Peyer's patch (tissue), 4 donors: ENCODE measurements at regions not wholly inside any gene's neighbourhood (a gene's known extent, or its start where the extent isn't known, plus 50 kb on each side); places are given as distances from the start of the nearest gene placed in this dataset.

ENCODE experiments used
- DNase-seq, 3 donors: peaks; one replicate each; pipeline ENCODE4 v3.0.0-alpha.2; 2017 to 2019
- H3K27ac ChIP-seq, 4 donors: fragments of 200-600 bp; sonication (generic); one replicate each; pipeline ENCODE4 v1.5.1; 2016 to 2019
- H3K27me3 ChIP-seq, 2 donors: fragments of 200-600 bp; sonication (generic); one replicate each; pipeline ENCODE4 v1.5.1; 2019
- H3K36me3 ChIP-seq, 3 donors: fragments of 200-600 bp; sonication (generic); one replicate each; pipeline ENCODE4 v1.5.1; 2016 to 2019
- H3K4me1 ChIP-seq, 4 donors: fragments of 200-600 bp; sonication (generic); one replicate each; pipeline ENCODE4 v1.5.1; 2016 to 2019
- H3K4me3 ChIP-seq, 4 donors: fragments of 200-600 bp; sonication (generic); 1 replicate in 3 of 4; 2 replicates in 1 of 4; pipeline ENCODE4 v1.5.1; 2016 to 2019; ENCODE audit warnings: mild to moderate bottlenecking in 1 of 4
- H3K9me3 ChIP-seq, 4 donors: fragments of 200-600 bp; sonication (generic); one replicate each; pipeline ENCODE4 v1.5.1; 2016 to 2019; ENCODE audit warnings: mild to moderate bottlenecking in 1 of 4
- CTCF ChIP-seq, 6 experiments: fragments of 450-650 bp in 4 of 6; fragments of 200-600 bp in 2 of 6; sonication (generic) in 1 of 6; IDR thresholded peaks; one replicate each; pipeline ENCODE4 v1.5.1; 2017 to 2019; ENCODE audit warnings: antibody characterized with exemption in 6 of 6, mild to moderate bottlenecking in 3 of 6, moderate library complexity in 1 of 6
- POLR2A ChIP-seq, 2 donors: fragments of 450-650 bp; IDR thresholded peaks; one replicate each; pipeline ENCODE4 v1.5.1; 2017; ENCODE audit warnings: antibody characterized with exemption in 2 of 2, mild to moderate bottlenecking in 2 of 2, moderate library complexity in 2 of 2

GRCh38 chr10:91082447-91082846, 138.0 kb upstream of the PCGF5 start:
- Histone ChIP-seq H3K27me3 (no peaks in the 10 kb centered on the region), H3K36me3 (no peaks in the 10 kb centered on the region), H3K27ac (no peak overlapping the region), H3K4me3 (no peak overlapping the region), H3K4me1 (peaks cover 0 to 7% (median 0%) of the 10 kb centered on the region in 4 donors), H3K9me3 (no peaks in the 10 kb centered on the region)
- no peak for DNase-seq
- TF ChIP-seq CTCF (IDR thresholded peaks at IDR 0.05) (no peak), POLR2A (IDR thresholded peaks at IDR 0.05) (no peak)

DNA sequence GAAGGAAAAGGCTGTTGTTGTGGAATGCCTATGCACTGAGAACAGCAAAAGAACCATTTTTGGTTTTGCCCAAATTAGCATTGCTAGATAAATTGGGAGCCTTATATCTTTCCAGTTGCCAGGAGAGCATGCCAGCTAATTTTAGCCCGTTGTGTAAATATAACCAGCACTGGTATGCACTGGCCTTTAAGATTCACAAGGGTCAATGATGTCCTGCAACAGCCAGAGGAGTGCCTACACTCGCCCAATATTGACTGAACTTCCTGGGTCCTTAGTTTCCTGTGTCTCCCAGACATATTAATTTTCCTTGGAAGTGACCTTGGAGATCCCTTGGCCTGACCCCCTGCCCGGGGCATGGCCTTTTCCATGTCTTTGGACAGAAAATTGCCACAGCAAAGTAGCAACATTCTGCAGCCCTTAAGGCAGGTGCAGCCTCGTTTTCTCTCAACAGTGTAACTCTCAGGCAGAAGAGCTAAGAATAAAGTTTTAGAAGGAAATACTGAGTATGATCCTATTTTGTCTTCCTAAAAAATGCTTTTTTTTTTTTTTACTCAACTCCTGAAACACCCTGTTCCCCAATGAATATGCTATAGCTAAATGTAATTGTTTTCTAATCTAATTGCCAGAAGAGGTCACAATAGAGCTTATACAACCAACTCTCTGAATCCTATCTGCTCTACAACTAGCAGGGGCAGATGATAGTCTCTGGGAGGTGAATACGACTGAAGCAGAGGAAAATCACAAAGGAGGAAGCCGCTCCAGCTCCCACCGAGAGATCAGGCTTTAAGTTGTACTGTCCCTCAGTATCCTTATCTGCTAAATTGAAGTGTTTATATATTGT, 131.9 kb upstream of the PCGF5 start:
- no peaks in the 10 kb centered on the region for H3K4me1 ChIP-seq
- TF ChIP-seq POLR2A (IDR thresholded peaks at IDR 0.05) (no peak), CTCF (IDR thresholded peaks at IDR 0.05) (peak in 4 of 6 experiments; percentile 36 to 49 (median 44))
- H3K27me3 ChIP-seq: no peaks in the 10 kb centered on the region
- no peaks in the 10 kb centered on the region for H3K36me3 ChIP-seq
- H3K4me3 ChIP-seq: no peak overlapping the region
- H3K27ac ChIP-seq: no peak overlapping the region
- H3K9me3 ChIP-seq: no peaks in the 10 kb centered on the region
- no peak for DNase-seq

DNA sequence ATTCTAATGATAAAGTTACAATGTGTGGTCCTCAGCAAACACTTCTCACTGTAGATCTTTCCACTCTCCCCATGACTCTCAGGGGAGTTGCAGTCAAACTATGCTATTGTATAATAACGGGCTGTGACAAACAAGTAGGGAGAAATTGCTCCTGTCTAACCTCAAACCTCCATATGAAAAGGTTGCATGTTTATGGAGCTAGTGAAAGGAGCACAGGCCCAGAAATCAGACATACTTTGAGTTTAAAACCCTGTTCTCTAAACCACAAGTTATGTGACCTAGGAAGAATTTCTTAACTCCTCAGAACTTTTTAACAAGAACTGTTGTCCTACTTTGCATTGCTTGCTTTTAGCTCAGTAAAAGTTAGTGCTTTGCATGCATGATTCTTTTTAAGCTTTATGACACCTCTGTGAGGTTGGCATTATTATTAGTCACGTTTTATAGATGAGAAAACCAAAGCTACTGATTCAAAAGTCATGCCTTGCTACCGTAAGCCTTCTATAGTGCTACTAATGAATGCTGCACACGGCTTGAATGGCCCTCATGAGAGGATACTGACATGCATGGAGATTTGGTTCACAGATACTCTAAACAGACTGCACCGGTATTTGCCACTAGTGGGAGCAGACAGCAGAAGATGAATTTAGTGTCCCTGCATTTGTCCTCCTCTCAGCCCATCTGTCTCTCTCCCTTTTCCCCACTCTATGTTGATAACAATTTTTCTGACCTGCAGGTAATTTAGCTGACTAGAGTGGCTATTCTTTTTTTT, 129.5 kb upstream of the PCGF5 start:
- no peak overlapping the region for H3K4me3 ChIP-seq
- no peak overlapping the region for H3K27ac ChIP-seq
- no peaks in the 10 kb centered on the region for H3K9me3 ChIP-seq
- no peaks in the 10 kb centered on the region for H3K27me3 ChIP-seq
- DNase-seq: no peak
- no peaks in the 10 kb centered on the region for H3K36me3 ChIP-seq
- no peaks in the 10 kb centered on the region for H3K4me1 ChIP-seq
- TF ChIP-seq CTCF (IDR thresholded peaks at IDR 0.05) (peak in 1 of 6 experiments; percentile 13), POLR2A (IDR thresholded peaks at IDR 0.05) (no peak)

DNA sequence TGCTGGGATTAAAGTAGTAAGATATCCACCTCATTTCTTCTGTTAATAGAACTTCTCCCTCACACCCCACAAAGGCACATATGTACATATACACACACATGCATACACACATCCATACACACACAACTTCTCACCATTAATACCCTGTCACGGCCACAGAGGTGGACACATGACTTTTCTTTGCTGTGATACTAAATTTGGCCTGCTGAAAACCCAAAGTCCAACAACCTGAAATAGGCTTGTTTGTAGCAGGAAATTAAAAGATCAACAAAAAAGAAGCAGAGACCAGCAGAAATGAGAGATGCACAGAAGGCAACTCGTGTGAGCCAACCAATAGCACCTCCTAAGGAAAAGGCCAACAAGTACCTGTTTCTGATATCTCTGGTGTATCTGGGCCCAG, 128.7 kb upstream of the PCGF5 start:
- Histone ChIP-seq H3K36me3 (no peaks in the 10 kb centered on the region), H3K27ac (no peak overlapping the region), H3K4me3 (no peak overlapping the region), H3K9me3 (no peaks in the 10 kb centered on the region), H3K4me1 (no peaks in the 10 kb centered on the region), H3K27me3 (no peaks in the 10 kb centered on the region)
- DNase-seq: no peak
- no peak for TF ChIP-seq POLR2A (IDR thresholded peaks at IDR 0.05)
- TF ChIP-seq CTCF (IDR thresholded peaks at IDR 0.05): no peak

DNA sequence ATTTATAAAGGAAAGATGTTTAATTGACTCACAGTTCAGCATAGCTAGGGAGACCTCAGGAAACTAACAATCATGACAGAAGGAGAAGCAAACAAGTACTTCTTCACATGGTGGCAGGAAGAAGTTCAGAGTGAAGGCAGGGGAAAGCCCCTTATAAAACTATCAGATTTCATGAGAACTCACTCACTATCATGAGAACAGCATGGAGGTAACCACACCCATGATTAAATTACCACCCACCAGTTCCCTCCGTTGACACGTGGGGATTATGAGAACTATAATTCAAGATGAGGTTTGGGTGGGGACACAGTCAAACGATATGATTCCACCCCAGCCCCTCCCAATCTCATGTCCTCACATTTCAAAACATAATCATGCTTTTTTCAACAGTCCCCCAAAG, 124.2 kb upstream of the PCGF5 start:
- TF ChIP-seq CTCF (IDR thresholded peaks at IDR 0.05): no peak
- TF ChIP-seq POLR2A (IDR thresholded peaks at IDR 0.05): no peak
- H3K36me3 ChIP-seq: no peaks in the 10 kb centered on the region
- H3K4me1 ChIP-seq: no peaks in the 10 kb centered on the region

More for the DNA sequence above, 124.2 kb upstream of the PCGF5 start:
- Histone ChIP-seq H3K4me3 (no peak overlapping the region), H3K27me3 (no peaks in the 10 kb centered on the region), H3K9me3 (peaks cover 0 to 4% (median 0%) of the 10 kb centered on the region in 4 donors), H3K27ac (no peak overlapping the region)
- DNase-seq: no peak
